ENCODE measurements at regions not wholly inside any gene's neighbourhood (a gene's known extent, or its start where the extent isn't known, plus 50 kb on each side); places are given as distances from the start of the nearest gene placed in this dataset.

DNA sequence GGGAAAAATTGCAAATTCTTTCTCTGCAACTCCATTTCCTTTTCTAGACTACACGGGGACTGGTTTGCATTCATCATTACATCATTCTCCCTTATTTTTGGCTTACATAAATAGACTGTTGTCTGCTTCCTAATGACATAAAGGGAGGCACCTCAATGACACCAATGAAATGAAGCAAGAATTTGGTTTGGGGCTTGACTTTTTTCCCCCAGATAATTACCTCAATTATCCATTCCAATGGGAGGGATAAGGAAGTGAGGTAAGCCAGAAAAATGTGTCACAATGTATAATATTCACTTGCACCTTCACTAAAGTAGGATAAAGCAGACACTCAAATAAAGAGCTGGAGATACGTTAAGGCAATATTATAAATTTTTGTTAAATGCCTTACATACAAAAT lies 240.6 kb upstream of the GRIP1 start:
- DNase-seq, result no peak

DNA sequence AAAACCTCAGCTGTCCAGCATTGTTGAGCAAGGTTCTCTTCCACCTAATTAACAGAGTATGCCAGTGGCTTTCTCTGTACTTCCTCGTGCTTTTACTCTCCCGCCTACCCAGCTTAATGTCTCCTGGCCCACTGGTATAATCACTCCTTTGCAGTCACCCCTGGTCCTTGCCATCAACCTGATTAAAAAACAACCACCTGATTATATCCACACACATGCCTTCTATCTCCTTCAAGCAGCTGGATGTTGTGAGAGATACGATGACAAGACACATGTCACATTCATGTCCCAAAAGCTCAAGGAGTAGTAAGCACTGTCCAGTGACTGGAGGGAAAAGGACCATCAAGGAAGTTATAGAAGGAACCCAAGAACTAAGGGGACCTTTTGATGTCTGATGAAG lies 241.3 kb upstream of the GRIP1 start:
- no peak for DNase-seq

DNA sequence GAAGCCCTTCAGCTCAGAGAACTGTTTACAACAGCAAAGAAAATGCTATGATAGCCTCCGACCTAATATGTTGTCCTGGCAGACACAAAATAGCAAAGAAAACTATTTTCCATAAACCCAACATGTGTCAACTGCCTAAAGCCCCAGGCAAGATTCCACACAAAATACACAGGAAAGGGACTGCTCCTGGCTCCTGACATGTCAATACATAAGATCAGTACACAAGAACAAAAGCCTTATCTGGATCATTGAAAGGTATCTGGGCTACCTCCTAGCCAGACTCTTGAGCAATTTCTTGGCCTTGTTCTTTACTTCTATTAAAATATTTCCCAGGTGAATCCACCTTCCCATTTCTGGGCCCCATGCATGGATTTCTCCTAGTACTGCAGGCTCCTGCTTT lies 242.3 kb upstream of the GRIP1 start:
- no peak for DNase-seq

DNA sequence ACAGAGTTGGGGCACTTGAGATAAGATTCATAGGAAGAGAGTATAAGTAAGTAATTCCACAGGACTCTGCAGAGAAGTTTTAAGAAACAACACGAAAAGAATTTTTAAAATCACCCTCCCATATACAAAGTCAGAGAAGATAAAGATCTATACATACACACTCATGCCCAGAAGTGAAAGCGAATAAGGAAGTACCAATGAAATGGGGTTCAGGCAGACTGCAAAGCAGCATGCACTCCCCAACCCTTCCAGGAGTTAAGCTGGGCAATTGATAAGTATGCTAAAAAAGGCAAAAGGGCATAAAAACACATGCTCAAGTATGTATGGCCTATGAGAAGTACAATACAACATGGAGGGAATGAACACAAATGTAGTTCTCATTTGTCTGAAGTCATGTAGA lies 246.2 kb upstream of the GRIP1 start:
- no peak for DNase-seq

DNA sequence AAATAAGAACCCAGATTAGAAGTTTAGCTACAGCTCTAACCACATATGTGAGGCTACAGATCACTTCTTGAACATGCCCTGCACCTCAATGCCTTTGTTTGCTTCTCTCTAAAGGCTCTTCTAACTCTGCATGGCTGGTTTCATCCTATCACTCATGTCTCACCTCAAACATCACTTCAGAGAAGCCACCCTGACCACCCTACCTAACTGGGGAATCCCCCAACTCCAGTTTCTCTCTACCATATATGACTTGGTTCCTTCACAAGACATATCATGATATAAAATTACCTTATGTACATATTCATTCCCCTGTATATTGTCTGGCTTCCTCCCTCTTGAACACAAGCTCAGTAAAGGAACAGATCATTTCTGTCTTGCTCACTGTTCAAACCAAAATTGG lies 250.2 kb upstream of the GRIP1 start:
- DNase-seq, result no peak

DNA sequence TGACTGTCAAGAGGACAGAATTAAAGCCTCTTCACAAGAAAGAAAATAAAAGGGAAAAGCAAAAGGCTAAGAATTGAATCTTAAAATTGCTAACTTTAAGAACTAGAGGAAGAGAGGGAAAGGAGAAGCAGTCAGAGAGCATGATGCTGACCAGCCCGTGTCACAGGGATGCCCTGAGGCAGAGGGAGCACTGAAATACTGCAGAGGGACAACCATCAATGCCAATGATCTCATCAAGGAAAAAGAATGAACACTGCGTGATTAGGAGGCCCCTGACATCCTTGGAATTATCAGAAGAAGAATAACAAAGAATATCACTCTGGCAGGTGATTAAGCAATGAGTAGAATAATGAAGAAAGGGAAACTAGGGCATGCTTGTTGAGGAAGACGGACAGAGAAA lies 252.2 kb upstream of the GRIP1 start:
- no peak for DNase-seq

DNA sequence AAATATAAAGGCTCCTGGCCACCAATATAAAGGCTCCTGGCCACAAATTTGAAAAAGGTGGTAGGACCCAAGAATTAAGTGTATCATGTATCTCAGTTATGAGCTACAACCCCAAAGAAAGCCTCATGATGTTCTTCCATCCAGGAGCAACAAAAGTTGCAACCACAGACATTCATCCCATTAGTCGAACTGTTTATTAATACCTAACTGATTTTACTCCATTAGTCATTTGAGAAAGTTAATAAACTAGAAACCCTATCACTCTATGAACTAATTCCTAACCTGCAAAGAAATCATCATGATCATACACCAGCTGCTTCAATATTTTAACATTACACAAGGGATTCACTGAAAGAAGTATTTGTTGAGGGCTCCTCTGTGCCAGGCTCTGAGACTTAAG lies 253.2 kb upstream of the GRIP1 start:
- no peak for DNase-seq

DNA sequence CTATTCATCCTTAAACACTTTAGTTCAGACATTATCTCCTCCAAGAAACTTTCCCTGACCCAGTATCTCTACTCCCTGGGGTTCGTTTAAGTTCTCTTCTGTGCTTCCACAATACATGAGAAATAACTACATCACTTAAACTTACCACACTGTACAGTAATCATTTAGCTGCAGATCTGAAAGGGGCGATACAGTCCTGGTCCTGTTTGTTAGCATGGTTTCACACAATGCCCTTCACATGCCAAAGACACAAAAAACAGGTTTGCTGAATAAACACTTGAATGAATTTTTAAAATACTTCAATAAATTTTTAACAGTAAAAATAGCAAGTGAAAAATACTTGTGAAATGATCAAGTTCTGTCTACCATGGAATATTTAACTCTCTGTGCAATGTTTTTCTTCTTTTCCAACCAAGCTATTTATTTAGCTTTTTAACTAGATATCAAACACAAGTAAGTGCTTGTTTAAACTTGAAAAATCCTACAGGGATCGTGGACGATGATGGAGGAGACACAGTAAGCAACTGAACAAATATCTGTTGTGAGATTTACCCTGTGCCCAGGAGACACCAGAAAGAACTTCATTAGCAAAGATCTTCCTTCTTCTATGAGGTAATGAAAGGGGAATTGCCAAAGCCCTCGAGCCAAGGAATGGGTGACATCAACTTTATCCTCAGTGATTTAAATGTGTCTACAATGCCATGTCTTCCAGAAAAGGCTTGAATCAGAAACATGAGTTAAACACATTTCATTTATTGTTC lies 255.6 kb upstream of the GRIP1 start:
- DNase-seq, result no peak

DNA sequence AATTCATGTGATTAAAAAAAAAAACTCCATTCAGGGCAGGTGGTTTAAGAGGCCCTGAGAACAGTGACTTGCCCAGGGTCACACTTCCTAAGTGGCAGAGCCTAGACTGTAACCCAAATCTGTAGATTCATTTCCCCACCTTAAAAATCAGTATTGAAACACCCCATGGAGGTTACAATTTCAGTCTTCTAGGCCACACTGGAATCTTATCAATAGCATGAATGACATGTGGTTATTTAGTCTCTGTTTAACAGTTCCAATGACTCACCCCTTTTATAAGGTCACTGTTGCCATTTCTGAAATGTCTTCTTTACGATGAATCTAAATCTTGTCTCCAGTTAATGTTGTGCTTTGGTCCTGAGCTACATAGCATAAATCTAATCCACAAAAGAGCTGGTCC lies 262.3 kb upstream of the GRIP1 start:
- no peak for DNase-seq

DNA sequence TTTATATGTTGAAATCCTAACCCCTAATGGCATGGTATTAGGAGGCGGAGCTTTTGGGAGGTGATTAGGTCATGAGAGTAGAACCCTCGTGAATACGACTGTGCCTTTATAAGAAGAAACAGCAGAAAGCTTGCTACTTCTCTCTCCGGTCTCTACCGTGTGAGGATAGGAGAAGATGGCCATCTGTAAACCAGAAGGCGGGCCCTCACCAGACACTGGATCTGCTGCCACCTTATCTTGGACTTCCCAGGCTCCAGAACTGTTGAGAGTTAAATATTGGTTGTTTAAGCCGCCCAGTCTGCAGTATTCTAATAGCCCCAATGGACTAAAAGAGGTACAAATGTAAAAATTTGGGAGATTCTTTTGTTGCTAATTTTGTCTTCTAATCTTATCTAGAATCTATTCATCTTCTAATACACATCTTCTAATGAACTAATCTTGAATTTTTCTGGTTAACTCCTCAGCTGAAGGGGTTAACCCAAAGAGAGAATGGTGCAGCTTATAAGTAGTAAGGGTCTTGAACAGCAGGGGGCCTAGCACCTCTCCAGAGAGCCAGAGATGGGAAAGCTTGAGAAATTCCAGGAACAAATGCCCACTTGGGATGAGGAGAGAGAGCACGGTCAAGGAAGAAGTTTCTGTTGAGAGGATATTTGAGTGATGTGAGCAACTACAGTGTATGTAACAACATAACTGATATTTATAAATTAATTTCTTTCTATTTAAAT lies 264.0 kb upstream of the GRIP1 start:
- DNase-seq, result no peak

DNA sequence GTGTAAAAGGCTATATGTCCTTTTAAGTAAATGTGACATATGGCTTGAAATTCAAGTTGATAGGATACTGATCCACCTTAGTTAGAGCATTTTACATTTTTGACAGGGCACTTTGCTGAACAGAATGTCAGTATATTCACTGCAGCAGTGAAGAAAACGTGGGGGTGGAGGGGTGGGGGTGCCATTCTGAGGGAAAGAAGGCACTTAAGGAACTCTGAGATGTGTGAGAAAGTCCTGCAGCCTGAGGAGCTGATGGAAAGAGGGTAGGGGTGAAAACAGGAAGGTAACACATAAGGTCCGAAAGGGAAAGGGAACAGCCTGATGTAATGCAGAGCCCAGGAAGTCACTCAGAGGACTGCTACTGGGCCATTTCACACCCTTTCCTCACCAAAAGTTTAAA lies 265.5 kb upstream of the GRIP1 start:
- DNase-seq, result no peak

DNA sequence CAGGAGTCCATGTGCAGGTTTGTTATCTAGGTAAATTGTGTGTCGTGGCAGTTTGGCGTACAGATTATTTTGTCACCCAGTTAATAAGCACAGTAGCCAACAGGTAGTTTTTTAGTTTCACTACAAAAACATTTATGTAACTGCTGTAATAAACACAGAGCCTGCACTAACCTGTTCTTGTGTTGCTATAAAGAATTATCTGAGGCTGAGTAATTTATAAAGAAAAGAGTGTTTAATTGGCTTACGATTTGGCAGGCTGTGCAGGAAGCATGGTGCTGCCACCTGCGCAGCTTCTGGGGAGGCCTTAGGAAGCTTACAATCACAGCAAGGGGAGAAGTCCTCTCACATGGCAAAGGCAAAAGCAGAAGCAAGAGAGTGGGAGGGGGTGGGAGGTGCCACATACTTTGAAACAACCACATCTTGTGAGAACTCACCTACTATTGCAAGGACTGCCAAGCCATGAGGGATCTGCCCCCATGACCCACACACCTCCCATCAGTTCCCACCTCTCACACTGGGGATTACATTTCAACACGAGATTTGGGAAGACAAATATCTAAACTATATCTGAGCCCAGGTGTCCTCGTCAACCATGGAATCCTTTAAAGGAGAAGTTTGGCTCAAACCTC lies 266.4 kb upstream of the GRIP1 start:
- DNase-seq, result no peak

DNA sequence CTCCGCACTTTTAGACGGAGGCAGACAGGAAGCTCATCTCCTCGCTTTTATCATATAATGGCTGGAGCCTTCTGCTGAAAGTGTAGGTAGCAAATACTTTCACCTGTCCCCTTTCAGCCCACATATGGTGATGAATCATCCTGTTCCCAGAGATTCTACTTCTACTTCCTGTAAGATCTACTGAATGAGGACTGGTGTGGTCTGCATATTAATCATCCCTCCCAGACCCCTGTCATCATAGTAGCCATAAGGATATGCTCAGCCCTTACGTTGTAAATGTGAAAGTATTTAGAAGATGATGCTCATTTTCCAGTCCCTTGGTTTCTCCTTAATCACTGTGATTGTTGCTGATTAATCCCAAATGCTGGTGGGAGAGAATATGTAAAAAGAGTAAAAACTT lies 268.2 kb upstream of the GRIP1 start:
- DNase-seq, result no peak

DNA sequence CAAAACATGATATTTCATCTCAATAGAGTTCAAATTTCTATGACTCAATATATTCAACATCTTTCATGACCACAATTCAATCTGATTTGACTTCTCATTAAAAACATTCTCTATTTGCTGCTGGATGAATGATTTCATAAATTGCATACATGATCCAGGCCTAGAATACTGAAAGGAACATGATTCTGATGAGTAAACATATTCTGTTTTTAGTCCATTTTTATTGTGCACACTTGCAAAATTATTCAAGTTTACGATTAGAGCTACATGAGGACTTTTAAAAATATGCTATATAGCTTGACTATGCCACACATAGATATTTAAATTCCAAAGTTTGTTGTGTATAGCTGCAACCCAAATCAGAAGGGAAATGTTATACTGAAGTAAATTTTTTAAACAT lies 273.8 kb upstream of the GRIP1 start:
- no peak for DNase-seq

DNA sequence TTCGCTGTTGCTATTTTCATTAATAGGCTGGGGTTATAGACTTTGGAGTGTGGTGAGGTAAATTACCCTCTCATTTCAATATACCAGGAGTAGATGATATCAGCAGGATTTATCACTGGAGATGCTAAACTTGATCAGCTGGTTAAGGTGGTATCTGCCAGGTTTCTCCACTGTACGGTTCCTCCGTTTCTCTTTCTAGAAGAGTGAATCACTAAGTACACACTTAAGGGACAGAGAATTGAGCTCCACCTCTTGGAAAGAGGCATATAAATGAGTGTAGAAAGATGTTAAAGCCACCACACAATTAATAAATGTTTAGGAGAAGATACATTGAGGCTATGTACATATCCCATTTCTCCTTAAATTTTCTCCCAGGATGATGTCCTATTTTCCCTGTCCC lies 277.4 kb upstream of the GRIP1 start:
- DNase-seq, result no peak

DNA sequence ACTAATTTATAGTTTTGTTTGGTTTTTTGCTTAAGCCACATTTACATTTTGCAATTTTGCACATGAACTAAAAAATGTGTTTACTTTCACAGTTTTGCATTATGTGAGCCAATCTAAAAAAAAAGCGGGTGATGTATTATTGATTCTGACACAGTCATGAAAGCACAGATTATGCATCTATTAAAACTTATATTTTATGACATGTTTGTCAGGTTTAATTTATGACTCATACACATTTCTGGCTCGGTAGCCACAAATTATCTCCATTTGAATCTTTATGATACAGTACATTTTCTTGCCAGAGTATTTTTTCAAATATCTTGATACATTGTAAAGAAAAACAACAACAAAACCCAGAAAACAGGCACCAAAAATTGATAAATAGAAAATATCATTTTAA lies 280.4 kb upstream of the GRIP1 start:
- no peak for DNase-seq

DNA sequence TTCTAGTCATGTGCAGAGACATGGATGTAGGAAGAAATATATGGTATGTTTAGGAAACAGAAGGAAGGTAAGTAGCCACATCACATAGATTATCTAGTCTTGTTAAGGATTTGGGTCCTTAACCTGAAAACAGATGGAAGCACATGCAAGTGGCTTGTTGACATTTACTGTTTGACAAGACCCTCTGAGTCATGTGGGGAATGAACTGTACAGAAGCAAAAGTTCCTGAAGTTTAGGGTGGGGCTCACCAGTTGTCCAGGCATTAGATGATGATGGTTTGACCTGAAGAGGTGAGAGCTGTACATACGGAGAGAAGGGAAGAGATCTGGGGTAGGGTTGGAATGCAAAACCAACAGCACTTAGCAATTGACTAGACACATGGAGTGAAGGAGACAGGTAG lies 281.1 kb upstream of the GRIP1 start:
- no peak for DNase-seq

DNA sequence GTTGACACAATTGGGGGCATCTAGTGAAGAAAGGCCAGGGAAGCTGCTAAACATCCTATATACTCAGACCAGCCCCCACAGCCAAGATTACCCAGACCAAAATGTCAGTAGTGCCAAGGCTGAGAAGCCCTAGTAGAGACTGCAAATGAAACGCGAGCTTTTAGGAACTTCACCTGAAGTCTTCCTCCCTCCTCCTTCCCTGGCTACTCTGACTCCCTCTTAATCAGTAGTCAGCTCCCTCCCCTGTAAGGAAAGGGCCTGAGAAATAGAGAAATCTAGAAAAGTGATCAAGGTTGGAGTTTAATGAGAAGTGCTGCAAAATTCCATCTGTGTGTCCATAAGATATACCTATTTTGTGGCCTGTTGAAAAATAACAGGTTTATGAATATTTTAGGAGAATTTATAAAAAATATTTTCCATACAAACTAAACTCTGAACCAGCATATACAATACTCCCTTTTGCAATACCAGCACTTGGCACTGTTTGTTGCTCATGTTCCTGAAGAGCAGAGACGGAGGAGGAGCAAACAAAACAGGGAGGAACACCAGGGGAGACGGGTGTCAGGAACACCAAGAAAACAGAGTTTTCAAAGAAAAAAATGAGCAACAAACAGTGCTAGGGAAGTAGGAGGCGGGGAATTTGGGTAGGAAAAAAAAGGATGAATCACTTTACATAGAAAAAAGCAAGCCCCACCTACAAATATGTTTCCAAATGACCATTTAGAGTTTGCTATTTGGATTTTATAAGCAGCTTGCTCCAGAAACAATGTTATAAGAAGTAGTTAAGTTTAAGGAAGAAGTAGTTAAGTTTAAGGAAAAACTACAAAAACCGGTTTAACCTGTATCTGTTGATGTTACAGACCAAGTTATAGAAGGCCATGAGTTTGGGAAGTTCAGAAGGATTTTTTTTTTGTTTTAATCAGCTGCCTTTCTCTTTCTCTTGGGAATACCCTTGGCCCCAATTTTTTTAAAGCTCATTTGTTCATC lies 282.1 kb upstream of the GRIP1 start:
- no peak for DNase-seq

DNA sequence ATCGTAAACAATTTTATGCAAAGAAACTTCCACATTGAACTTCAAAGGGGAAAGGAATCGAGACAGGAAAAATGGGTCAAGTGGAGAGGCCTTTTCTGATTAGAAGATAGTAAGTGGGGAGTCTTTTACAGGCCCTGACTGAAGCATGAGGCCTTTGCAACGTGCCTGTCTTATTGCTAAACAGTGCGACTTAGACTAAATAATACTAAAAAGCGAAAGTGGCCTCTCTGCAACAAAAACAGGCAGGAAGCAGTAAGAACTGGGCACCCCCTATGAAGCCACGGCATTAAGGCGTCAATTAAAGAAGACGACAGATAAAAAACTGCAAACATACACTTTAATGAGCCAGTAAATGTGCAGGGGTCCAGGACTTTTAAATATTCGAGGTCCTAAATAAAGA lies 283.4 kb upstream of the GRIP1 start:
- no peak for DNase-seq

DNA sequence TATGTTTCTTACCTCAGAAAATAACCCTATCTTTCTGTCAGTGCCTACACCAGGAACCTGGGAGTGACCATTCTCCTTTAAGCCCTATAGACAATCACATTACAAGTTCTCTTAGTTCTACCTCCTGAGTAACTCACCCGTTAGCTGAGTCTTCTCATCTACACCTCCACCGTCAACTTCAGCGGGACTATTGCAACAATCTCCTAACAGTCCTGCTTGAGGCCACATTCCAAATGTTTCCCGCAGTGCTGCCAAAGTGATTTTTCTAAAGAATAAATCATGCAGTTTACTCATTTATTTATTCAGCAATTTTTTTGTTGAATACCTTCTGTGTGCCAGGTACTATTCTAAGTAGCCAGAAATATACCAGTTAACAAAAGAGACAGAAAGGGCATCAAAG lies 285.0 kb upstream of the GRIP1 start:
- no peak for DNase-seq

DNA sequence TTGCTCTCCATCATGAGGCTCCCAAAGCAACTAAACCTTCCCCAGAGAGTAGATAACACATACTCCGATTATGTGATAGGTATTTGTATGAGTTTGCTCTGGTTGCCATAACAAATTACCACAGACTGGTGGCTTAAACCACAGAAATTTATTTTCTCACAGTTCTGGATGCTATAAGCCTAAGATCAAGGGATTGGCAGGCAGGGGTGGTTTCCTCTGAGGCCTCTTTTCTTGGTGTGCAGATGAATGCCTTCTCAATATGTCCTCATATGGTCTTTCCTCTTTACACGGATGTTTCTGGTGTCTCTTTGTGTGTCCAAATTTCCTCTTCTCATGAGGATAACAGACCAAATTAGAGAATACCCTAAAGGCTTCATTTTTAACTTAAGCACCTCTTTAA lies 285.8 kb upstream of the GRIP1 start:
- DNase-seq, result no peak

DNA sequence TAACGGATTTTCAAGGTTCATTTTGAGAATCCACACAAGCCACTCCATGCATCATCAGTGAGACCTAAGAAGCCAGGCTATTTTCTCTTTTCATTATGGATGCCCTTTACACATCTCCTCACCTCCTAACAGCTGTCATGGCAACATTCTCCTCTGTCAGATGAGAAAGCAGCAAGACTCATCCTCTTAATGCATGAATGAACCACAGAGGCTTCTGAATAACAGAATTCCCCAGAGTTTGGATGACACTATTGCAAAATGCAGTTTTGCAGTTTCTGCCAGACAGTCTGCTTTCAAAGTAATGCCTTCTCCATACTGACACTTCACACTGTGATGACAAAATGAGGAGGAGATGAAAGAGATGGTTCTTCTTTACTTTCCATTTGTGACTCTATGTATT lies 286.7 kb upstream of the GRIP1 start:
- no peak for DNase-seq

DNA sequence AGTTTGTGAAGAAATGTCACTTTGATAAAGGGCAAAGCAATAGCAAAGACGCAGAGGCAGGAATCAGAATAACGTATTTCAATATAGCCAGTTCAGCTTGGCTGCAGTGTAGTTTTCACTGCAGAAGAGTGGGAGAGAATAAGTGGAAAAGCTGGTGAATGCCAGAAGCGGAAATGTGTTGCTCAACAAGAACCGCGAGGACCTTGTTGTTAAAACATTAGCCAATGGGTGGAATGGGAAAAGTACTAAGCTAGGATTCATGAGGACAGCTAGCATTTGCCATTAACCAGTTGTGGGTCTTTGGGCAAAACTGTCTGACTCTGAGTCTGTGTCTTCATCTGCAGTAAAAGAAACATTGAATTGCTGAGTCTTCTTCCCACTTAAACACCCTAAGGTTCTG lies 292.9 kb upstream of the GRIP1 start:
- DNase-seq, result no peak
